Keratinocyte (primary cell): ENCODE measurements at regions not wholly inside any gene's neighbourhood (a gene's known extent, or its start where the extent isn't known, plus 50 kb on each side); places are given as distances from the start of the nearest gene placed in this dataset.

Source experiments
- EZH2 ChIP-seq: IDR thresholded peaks from one replicate; pipeline ENCODE4 v1.6.1; 2012; ENCODE audit warnings: inconsistent platforms, mild to moderate bottlenecking, low read length, moderate library complexity
- TF ChIP-seq, protein P1 (sequence below), 3 experiments: IDR thresholded peaks in 1 of 3; conservative IDR thresholded peaks in 1 of 3; optimal IDR thresholded peaks in 1 of 3; 2 replicates in 2 of 3; 3 replicates in 1 of 3; pipeline versions ENCODE3 to v1.5.1; 2011; ENCODE audit warnings: low read length in 3 of 3, mild to moderate bottlenecking in 3 of 3, moderate library complexity in 2 of 3, control low read depth in 1 of 3, inconsistent platforms in 1 of 3; ENCODE audit not compliant: insufficient read depth in 2 of 3; ENCODE audit errors: extremely low read depth in 1 of 3

DNA sequence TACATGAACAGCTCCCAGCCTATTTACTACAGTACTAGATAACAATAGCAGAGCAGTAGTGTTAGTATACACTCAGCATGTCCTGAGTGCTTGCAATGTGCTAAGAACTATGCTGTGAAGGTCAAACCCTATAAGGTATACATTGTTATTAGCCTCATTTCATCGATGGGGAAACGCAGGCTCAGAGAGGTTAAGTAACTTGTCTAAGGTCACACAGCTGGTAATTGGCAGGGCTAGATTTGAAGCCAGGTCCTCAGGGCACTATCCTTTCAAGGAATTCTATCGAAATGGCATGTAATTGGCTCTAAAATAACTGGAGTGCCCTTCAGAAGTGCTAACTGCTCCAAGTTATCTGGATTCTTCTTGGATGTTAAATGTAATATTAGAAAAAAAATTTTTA, 295.6 kb downstream of the ZNF536 start:
- TF ChIP-seq EZH2: no peak
- TF ChIP-seq, protein P1, sequence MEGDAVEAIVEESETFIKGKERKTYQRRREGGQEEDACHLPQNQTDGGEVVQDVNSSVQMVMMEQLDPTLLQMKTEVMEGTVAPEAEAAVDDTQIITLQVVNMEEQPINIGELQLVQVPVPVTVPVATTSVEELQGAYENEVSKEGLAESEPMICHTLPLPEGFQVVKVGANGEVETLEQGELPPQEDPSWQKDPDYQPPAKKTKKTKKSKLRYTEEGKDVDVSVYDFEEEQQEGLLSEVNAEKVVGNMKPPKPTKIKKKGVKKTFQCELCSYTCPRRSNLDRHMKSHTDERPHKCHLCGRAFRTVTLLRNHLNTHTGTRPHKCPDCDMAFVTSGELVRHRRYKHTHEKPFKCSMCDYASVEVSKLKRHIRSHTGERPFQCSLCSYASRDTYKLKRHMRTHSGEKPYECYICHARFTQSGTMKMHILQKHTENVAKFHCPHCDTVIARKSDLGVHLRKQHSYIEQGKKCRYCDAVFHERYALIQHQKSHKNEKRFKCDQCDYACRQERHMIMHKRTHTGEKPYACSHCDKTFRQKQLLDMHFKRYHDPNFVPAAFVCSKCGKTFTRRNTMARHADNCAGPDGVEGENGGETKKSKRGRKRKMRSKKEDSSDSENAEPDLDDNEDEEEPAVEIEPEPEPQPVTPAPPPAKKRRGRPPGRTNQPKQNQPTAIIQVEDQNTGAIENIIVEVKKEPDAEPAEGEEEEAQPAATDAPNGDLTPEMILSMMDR (optimal IDR thresholded peaks at IDR 0.05 in 1 of 3, IDR thresholded peaks at IDR 0.05 in 1 of 3, conservative IDR thresholded peaks at IDR 0.05 in 1 of 3; ENCODE audit: extremely low read depth in 1 of 3, insufficient read depth in 2 of 3, low read length in 3 of 3): no peak
